DMS53 treated with DMSO at 0.1 percent for 48 hours (cell line): ENCODE measurements at regions not wholly inside any gene's neighbourhood (a gene's known extent, or its start where the extent isn't known, plus 50 kb on each side); places are given as distances from the start of the nearest gene placed in this dataset.
A peak's percentile ranks its signal among the peaks of the same experiment; 100 is the strongest.
"Not testable (repeated sequence)": the region's sequence is repeated elsewhere in the genome, so short reads cannot be mapped to it uniquely, and the experiment has no call there.

ENCODE experiments used
- DNase-seq: peaks from one replicate; lab custom pipeline; 2025; ENCODE audit not compliant: unreplicated experiment; lab: John Stamatoyannopoulos, UW

DNA sequence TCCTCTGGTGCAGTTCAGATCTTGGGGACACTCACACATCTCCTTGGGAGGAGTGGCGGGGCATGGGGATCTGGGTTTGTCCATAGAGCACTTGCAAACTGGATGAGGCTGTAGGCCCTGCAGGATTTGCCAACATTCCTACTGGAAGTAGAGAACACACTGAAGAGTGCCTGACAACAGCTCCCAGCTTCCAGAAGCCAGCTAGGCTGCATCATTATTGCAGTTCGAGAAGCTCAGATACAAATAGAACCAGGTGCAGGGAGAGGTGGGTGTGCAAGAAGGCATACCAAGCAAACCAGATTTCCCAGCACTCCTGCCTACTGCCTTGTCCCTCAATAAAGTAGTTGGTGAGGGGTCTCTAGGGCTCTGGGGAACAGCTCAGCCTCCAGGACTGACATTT, 52.5 kb downstream of the RHOB start:
- DNase-seq, result no peak

DNA sequence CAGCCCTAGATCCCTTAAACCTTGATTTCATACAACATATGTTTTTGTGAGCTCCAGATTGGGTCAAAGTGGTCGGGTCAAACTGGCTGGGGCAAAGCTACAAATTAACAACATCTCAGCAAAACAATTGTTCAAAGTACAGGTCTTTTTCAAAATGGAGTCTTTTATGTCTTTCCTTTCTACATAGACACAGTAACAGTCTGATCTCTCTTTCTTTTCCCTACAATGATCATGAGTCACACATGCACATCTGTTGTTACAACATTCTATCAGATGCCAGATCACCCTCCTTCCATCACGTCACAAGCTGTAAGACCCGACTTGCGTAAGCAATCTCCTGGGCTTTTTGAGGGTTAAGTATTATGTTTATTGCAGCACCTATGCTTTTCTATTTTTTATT, 55.1 kb downstream of the RHOB start:
- no peak for DNase-seq

DNA sequence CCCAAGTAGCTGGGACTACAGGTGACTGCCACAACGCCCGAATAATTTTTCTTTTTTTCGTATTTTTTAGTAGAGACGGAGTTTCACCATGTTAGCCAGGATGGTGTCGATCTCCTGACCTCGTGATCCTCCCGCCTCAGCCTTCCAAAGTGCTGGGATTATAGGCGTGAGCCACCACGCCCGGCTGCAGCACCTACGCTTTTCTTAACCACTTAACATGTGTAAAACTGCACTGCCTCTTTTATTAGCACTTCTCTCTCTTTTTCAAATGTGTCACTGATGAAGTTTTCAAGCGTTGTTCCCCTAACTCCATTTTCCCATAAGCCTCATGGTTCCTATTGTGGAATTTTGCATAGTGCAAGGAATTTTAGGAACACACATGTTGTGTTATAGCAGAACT, 55.6 kb downstream of the RHOB start:
- not testable (repeated sequence) for DNase-seq

DNA sequence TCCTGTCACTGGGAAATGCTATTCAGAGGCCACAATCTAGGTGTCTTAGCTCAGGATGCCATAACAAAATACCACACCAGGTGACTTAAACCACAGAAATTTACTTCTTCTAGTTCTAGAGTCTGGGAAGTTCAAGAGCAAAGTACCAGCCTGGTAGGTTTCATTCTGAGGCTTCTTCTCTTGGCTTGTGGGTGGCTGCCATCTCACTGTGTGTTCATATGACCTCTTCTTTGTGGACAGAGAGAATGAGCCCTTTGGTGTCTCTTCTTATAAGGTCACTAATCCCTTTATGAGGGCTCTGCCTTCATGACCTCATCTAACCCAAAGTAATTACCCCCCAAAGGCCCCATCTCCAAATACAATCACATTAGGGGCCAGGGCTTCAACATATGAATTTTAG, 57.3 kb downstream of the RHOB start:
- no peak for DNase-seq

DNA sequence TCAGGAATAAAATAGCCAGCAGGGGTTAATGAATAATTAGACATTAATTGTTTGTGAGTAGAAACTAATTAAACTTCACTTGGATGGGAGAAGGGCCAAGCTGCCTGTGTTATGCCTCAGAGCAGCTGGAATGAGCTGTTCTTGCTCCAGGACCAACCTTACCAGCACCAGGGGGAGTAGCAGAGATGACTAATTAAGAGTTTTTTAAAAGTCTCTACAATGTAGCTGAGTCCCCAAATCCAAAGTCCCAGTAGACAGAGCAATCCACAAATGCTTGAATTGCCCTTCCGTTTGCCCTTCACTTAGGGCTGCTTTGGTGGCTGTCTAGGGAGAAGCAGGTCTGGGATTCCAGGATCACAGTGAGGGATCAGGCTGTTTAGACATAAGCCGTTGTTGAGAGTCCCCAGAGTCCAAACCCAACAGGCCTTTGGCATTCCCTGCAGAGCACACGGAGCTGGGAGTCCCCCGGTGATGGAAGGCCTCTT, 59.4 kb downstream of the RHOB start:
- no peak for DNase-seq

DNA sequence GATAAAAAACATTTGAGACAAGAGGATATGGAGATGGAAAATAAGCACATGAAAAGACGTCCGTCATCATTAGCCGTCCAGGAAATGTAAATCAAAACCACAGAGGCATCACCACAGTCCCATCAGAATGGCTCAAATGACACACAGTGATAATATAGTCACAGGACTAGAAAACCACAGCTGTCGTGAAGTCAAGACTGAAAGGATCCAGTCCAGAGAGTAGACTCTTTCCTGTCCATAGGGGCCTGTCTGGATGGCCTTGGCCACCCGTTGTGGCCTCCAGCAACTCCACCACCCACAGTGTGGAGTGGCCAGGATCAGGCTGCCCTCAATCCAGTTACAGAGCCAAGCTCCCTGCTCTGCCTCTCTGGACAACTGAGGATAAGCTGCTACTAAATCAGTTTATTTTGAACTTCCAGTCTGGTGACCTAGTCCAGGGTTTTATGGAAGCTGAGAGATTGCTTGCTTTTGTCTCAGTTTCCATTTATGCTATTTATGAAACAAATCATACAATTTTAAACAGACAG, 60.4 kb downstream of the RHOB start:
- no peak for DNase-seq

DNA sequence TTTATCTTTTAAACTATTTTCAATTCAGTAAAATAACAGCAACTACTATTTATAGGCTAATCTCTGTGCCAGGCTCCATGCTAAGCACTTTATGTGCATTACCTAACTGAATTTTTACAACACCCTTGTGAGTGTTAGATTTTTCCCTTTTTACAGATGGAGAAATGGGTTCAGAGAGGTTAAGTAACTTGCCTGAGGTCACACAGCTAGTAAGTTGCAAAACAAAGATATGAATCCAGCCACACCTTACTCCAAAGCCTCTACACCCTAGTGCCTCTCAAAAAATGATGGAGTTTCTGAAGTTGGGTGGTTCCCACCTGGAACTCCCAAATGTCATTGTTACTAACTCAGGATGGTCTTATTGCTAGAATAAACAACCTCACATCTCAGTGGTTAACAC, 60.8 kb downstream of the RHOB start:
- no peak for DNase-seq

DNA sequence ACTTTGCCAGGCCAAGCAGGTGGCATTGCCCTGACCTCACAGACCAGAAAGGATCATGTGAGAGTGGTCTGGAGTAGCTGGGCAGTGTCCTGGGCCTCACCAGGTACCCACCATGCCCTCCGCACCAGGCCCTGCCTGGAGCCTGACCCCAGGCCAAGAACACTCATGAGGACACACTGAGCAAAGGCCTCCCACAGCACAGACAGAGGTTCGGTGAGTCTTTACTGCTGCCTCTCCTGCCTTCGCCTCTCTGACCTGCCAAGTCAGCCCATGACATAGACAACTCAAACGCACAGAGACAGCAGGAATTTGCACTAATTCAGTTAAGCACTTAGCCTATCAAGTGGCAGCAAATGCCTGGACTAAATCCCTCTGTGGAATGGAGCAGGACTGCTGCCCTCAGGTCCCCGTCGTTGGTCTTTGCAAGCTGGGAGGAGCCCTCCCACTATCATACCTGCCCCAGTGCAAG, 62.5 kb downstream of the RHOB start:
- no peak for DNase-seq

DNA sequence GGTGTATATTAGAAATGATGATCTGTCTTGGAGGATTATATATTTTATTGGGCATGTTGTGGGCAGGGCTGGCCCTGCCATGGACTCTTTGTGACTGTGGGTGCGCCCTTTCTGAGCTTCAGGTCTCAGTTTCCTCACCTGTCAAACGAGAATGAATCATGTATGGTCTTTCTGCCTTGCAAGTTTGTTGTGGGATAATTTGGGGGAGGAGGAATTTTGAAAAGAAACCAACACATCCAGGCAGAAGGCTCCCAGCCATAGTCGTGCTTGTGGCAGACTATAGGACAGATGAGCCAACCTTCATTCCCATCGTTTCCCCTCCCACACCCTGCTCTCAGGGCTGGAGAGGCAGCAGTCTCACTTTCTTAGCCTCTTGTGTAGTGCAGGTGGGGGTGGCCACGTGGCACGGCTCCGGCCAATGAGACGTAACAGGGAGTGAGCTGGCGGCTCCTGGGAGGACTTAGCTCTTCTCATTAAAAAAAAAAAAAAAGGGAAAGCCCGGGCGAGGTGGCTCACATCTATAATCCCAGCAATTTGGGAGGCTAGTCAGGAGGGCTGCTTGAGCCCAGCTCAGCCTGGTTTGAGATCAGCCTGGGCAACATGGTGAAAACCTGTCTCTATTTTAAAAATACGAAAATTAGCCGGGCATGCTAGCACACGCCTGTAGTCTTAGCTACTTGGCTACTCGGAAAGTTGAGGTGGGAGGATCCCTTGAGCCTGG, 63.1 kb downstream of the RHOB start:
- DNase-seq, result peak; percentile 61

DNA sequence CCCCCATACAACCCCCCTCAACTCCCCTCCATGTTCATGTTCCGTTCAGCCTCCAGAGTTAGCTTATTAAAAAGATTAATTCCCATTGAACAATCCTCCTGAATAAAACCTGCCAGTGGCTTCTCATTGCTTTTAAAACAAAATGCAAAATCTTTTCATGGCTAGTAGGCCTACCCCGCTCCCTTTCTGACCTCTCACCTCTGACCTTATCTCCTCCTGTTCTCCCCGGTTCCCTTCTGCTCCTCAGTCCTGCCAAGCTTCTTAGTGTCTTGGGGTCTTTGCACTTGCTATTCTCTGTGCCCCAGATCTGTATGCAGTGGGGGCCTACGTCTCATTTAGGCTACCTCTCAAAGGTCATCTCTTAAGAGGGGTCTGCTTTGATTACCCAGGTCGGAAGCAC, 64.3 kb downstream of the RHOB start:
- DNase-seq, result no peak

DNA sequence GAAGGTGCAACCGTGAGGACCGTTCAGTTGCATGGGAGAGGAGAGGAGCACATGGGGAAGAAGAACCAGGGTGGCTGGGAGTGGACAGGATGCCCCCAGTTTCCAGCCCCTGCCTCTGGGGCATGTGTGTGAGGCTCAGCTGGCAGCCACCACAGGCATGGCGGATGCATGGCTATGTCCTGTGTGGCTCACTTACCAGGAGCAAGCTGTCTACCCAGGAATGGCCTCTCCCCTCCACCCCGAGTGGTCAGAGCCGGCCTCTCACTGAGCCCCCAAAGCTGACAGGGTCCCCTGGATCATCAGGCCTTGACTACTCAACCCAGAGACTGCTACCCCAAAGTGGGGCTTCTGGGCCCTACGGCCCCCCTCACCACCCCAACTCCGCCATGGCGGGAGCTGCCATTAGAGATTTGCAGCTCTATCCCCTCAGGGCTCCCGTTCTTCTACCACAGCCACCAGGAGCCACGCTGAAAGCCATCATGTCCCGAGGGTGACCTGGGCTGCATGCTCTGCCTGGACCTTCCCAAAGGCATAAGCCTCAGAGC, 65.3 kb downstream of the RHOB start:
- DNase-seq, result no peak

DNA sequence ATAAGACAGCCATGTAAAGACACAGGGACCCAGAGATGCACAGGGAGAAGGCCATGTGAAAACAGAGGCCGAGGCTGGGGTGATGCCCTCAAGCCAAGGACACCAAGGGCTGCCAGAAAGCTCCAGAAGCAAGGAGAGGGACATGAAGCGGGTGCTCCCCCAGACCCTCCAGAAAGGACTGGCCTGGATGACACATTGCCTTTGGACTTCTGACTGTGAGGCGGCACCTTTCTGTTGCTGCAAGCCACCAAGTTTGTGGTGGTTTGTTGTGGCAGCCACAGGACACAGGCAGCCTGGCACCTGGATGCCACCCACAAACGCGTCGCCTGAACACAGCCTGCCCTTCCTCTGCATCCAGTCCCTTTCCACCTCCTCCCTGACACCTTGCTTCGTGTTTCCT, 67.1 kb downstream of the RHOB start:
- no peak for DNase-seq

DNA sequence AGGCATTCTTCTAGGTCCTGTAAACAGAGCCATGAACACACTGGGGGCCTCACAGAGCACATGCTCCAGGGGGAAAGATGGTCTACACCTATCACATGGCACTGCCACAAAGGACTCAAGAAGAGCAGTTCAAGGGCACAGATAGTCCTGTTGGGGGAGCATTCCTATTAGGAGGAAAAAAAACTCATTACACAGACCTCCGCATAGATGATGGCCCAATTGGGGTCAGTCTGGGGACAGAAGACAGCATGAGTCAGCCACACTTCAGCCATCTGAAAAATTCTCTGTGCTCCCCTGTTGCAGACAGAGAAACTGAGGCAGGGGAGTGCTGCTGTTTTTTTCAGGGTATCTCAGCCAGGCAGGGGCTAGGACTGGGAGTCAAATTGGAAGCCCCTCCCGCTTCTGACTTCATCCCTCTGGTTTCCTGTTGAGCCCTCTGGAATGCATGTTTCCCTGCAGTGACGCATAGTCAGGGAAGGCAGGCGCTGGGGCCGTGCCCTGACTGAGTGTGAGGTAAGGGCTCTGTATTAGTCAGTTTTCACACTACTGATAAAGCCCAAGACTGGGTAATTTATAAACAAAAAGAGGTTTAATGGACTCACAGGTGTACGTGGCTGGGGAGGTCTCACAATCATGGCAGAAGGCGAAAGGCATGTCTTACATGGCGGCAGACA, 67.9 kb downstream of the RHOB start:
- DNase-seq, result no peak

DNA sequence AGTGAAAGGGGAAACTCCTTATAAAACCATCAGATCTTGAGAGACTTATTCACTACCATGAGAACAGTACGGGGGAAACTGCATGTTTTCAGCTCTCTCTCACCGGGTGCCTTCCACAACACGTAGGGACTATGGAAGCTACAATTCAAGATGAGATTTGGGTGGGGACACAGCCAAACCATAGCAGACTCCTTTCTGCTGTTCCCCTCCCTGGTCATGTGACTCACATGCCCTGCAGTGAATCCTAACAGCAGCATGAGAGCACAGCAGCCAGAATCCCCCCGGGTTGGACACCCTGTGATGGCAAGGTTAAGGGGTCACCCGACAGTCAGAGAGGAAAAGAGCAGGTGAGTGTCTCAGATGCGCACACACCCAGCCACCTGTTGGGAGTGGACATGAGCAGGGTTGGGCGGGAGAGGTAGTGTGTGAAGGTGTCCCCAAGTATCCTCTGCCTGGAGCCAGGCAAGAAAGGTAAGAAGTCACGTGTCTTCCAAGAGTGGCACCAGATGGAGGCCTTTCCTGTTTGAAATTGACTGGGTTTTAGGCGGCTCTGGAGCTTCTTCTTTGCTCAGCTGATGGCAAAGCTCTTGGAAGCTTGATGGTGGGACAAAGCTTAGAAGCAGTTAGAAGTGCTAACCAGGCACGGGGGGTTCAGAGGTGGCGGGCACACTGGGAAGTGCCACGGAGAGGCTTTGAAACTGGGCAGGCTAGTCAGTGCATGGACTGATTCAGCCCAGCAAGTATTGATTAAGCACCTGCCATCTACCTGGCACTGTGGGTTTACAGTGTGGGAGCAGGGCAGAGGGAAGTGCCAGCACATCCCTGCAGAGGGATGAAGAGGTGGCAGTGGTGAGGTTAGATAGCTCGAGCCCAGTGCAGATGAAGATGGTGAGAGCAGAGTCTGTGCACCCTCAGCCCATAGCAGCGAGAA, 68.7 kb downstream of the RHOB start:
- DNase-seq, result no peak

DNA sequence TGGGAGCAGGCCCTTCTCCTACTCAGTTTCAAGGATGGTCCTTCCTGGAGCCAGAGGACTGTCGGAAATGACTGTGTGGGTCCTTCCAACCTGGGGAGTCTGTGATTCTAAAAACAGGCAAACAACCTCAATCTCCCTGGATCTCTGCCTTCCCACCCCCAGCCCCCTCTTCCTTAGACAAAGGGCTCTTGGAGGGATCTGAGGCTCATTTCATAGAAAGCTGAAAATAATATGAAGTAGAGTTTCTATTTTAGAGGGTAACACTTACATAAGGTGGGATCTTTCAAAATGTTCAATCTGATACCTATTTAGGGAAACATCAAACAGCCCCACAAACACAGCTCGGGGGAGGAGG, 69.4 kb downstream of the RHOB start:
- no peak for DNase-seq

DNA sequence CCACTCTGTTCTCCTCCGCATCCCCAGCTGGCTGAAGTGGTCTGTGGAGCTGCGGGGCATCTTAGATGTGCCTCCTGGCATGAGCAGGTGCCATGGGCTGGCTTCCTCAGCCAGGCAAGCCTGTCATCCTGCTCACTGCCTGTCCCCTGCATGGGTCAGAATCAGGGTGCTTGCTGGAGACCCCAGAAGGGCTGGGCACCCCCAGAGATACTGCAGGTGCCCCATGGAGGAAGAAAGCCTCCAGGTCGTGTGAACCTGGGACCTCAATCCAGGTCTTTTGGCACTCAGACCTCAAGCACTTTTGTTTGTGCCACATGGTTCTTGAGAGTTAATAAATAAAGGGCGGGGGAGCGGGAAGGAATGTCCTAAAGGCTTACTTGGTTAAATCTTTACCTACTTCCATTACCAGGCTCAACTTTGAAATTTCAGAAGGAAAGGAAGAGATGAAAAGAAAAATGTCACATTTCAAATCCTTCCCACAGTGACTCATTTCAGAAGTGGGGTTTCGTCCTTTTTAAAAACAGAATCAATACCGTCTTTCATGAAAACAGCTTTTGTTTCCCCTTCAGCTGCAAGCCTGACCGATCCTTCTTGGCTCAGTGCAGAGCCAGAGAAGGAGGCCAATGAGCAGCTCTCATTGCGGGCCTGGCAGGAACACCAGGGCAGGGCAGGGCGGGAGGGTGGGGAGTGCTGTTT, 69.9 kb downstream of the RHOB start:
- no peak for DNase-seq

DNA sequence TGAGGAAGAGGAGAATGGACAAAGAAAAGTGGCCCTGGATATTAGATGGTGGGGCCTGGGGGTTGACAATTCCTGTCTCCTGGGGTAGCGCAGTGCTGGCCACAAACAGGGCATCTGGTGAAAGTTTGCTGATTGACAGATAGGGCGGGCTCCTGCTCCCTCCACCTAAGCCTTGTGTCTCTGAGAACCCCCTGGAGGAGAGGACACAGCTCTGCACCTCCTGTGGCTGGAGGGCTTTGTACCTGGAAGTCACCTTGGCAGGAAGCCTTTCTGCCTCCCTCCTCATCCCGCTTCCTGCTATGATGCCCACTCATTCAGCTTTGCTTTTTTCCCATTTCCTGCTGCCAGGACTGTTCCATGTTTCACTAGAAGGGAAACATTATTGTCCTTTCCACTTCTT, 72.4 kb downstream of the RHOB start:
- DNase-seq, result no peak

DNA sequence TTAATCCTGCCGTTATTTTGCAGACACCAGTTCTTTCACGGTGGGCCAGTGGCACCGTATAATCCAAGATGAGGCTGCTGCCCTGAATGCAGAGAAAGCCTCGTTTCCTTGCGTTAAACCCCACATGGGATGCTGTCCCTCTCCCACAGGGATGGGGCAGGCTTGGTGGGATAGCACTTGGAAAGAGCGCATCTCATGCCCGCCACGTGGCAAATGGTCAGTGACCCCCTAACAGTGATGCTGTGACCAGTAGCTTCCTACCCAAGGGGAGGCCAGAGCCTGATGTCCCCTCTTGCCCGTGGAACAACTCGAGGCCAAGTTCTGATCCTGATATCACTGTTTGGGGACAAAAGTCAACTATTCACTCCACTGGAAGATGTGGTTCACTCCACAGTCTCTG, 73.3 kb downstream of the RHOB start:
- DNase-seq, result no peak

DNA sequence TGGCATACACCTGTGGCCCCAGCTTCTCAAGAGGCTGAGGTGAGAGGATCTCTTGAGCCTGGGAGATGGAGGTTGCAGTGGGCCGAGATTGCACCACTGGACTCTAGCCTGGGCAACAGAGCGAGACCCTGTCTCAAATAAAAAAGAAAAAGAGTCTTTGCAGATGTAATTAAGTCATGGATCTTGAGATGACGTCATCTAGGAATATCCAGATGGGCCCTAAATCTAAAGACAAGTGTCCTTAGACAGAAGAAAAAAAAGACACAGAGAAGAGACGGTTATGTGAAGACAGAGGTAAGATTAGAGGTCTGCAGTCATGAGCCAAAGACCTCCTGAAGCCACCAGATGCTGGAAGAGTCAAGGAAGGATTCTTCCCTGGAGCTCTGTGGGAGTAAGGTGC, 74.3 kb downstream of the RHOB start:
- no peak for DNase-seq

DNA sequence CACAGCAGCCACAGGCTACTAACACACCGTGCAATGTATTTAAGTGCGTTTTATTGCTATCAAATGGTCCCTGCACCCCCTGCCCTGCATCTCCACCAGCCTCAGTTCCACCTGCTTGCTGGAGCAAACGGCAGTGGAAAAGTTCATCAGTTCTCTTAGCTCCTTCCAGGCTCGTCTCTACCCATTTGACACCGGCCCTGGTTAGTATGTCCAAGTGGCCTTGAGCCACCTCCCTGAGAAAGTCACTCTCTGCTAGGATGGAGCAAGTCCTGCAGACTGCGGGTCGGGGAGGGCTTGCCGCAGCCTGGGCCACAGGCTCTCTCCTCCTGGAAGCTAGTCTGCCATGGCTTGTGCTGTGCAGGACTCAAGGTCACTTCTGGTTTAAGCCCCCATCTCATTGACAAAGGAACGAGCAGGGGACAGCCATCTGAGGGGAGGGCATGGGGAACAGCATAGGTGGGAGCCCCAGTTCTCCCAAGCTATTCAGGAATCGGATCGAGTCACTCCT, 74.9 kb downstream of the RHOB start:
- no peak for DNase-seq
